H1 (cell line): ENCODE measurements at regions not wholly inside any gene's neighbourhood (a gene's known extent, or its start where the extent isn't known, plus 50 kb on each side); places are given as distances from the start of the nearest gene placed in this dataset.

Experiments
- CTCF ChIA-PET: fragments of 300-600 bp; sonication (Branson Sonifier 250); formaldehyde crosslinking; loops from one replicate; lab custom pipeline; 2021; ENCODE audit not compliant: partially characterized antibody; lab: Charles Lee
- POLR2A ChIA-PET: fragments of 300-600 bp; sonication (Branson Sonifier 250); formaldehyde crosslinking; loops from one replicate; lab custom pipeline; 2021; ENCODE audit warnings: inconsistent platforms; ENCODE audit not compliant: partially characterized antibody; lab: Charles Lee
- DNase-seq, 2 experiments: peaks; one replicate each; pipeline versions ENCODE4 v3.0.0 to v3.0.0-alpha.2; 2010 to 2022; ENCODE audit warnings: low spot score in 2 of 2, low read depth in 1 of 2, mixed read lengths in 1 of 2
- FAIRE-seq: peaks from 2 replicates; lab custom pipeline; 2011; peaks lifted over from hg19 to GRCh38; lab: Jason Lieb, UNC
- H2AFZ ChIP-seq: 2 replicates; pipeline ENCODE4 v1.8.1; 2012; ENCODE audit warnings: low read length, inconsistent platforms
- H2AK5ac ChIP-seq: 2 replicates; pipeline ENCODE4 v1.6.1; 2013; ENCODE audit warnings: low read depth, low read length
- H2BK120ac ChIP-seq: replicated peaks from 2 replicates; pipeline ENCODE3; 2013; ENCODE audit warnings: low read depth, low read length, inconsistent platforms
- H2BK12ac ChIP-seq: 2 replicates; pipeline ENCODE4 v1.6.1; 2013; ENCODE audit warnings: low read depth, low read length
- H2BK15ac ChIP-seq: 2 replicates; pipeline ENCODE4 v1.6.1; 2013; ENCODE audit warnings: low read length
- H2BK20ac ChIP-seq: 2 replicates; pipeline ENCODE4 v1.6.1; 2013; ENCODE audit warnings: low read length
- H2BK5ac ChIP-seq: 2 replicates; pipeline ENCODE4 v1.6.1; 2013; ENCODE audit warnings: low read depth, low read length
- H3K14ac ChIP-seq: 2 replicates; pipeline ENCODE4 v1.6.1; 2013; ENCODE audit warnings: inconsistent platforms; ENCODE audit not compliant: insufficient read length
- H3K18ac ChIP-seq: 2 replicates; pipeline ENCODE4 v1.6.1; 2013; ENCODE audit warnings: low read length; ENCODE audit errors: extremely low read depth
- H3K23ac ChIP-seq: 2 replicates; pipeline ENCODE4 v1.6.1; 2013; ENCODE audit warnings: inconsistent platforms; ENCODE audit not compliant: insufficient read length
- H3K23me2 ChIP-seq: 2 replicates; pipeline ENCODE4 v1.6.1; 2013; ENCODE audit warnings: low read depth, low read length
- H3K27ac ChIP-seq: 2 replicates; pipeline ENCODE4 v1.6.1; 2011; ENCODE audit warnings: low read depth, low read length, inconsistent platforms
- H3K27me3 ChIP-seq, 4 experiments: replicated peaks in 1 of 4; 1 replicate in 1 of 4; 2 replicates in 3 of 4; pipeline versions ENCODE4 v1.6.1 to v1.8.1; 2011 to 2013; ENCODE audit warnings: low read length in 3 of 4, mild to moderate bottlenecking in 3 of 4, inconsistent platforms in 2 of 4, mixed read lengths in 2 of 4, moderate library complexity in 1 of 4; ENCODE audit not compliant: control insufficient read depth in 3 of 4, insufficient read depth in 3 of 4; ENCODE audit errors: extremely low read depth in 1 of 4
- H3K36me3 ChIP-seq, 4 experiments: 2 replicates each; pipeline versions ENCODE4 v1.6.1 to v1.8.1; 2011 to 2013; ENCODE audit warnings: mild to moderate bottlenecking in 4 of 4, low read length in 3 of 4, moderate library complexity in 2 of 4, control low read depth in 1 of 4, inconsistent platforms in 1 of 4; ENCODE audit not compliant: insufficient read depth in 4 of 4, control insufficient read depth in 2 of 4
- H3K4ac ChIP-seq: replicated peaks from 2 replicates; pipeline ENCODE3; 2013; ENCODE audit warnings: low read length, low read depth, mixed read lengths, inconsistent platforms; ENCODE audit not compliant: insufficient read length
- H3K4me1 ChIP-seq, 4 experiments: replicated peaks in 1 of 4; 1 replicate in 1 of 4; 2 replicates in 3 of 4; pipeline versions ENCODE4 v1.6.1 to v1.8.1; 2011 to 2013; ENCODE audit warnings: low read length in 3 of 4, inconsistent platforms in 2 of 4, mixed read lengths in 1 of 4; ENCODE audit not compliant: insufficient read depth in 4 of 4, control insufficient read depth in 3 of 4
- H3K4me2 ChIP-seq, 2 experiments: 2 replicates each; pipeline versions ENCODE4 v1.6.1 to v1.8.1; 2011 to 2013; ENCODE audit warnings: low read depth in 2 of 2, low read length in 2 of 2, control low read depth in 1 of 2, inconsistent platforms in 1 of 2, mild to moderate bottlenecking in 1 of 2; ENCODE audit not compliant: insufficient read depth in 1 of 2
- H3K4me3 ChIP-seq, 4 experiments: fragments of 200-600, 300-600 bp in 1 of 4; sonication (generic), shearing (Covaris generic), sonication (Bioruptor Twin) in 1 of 4; 2 replicates each; pipeline versions ENCODE4 v1.5.1 to v1.8.1; 2011 to 2016; ENCODE audit warnings: low read length in 4 of 4, low read depth in 3 of 4, control low read depth in 2 of 4, inconsistent platforms in 2 of 4, mild to moderate bottlenecking in 2 of 4, mixed read lengths in 1 of 4, moderate library complexity in 1 of 4; ENCODE audit not compliant: insufficient read depth in 2 of 4; ENCODE audit errors: extremely low read depth in 1 of 4
- H3K56ac ChIP-seq: replicated peaks from 2 replicates; pipeline ENCODE3; 2013; ENCODE audit warnings: low read depth, mild to moderate bottlenecking, mixed read lengths, low read length, inconsistent platforms; ENCODE audit not compliant: insufficient read length
- H3K79me1 ChIP-seq: 2 replicates; pipeline ENCODE4 v1.6.1; 2013; ENCODE audit warnings: low read depth, low read length, control low read depth
- H3K79me2 ChIP-seq, 2 experiments: 2 replicates each; pipeline versions ENCODE4 v1.6.1 to v1.8.1; 2012 to 2013; ENCODE audit warnings: low read length in 2 of 2, mild to moderate bottlenecking in 2 of 2, inconsistent platforms in 1 of 2; ENCODE audit not compliant: insufficient read depth in 2 of 2, control insufficient read depth in 1 of 2
- H3K9ac ChIP-seq, 4 experiments: replicated peaks in 1 of 4; 1 replicate in 1 of 4; 2 replicates in 3 of 4; pipeline versions ENCODE4 v1.6.1 to v1.8.1; 2011 to 2013; ENCODE audit warnings: low read depth in 3 of 4, low read length in 3 of 4, control low read depth in 2 of 4, mild to moderate bottlenecking in 2 of 4, moderate library complexity in 2 of 4, inconsistent platforms in 1 of 4; ENCODE audit errors: extremely low read depth in 1 of 4
- H3K9me3 ChIP-seq, 2 experiments: 2 replicates each; pipeline versions ENCODE4 v1.6.1 to v1.8.1; 2012 to 2013; ENCODE audit warnings: mild to moderate bottlenecking in 2 of 2, moderate library complexity in 2 of 2, control low read depth in 1 of 2, inconsistent platforms in 1 of 2, low read depth in 1 of 2, low read length in 1 of 2, mixed read lengths in 1 of 2; ENCODE audit not compliant: insufficient read depth in 2 of 2
- H4K20me1 ChIP-seq, 2 experiments: replicated peaks in 1 of 2; 2 replicates each; pipeline versions ENCODE3 to v1.8.1; 2011 to 2013; ENCODE audit warnings: inconsistent platforms in 2 of 2, low read length in 2 of 2, mild to moderate bottlenecking in 1 of 2; ENCODE audit not compliant: insufficient read depth in 2 of 2, control insufficient read depth in 1 of 2
- H4K5ac ChIP-seq: 2 replicates; pipeline ENCODE4 v1.6.1; 2013; ENCODE audit warnings: low read length, low read depth, mixed read lengths, inconsistent platforms; ENCODE audit not compliant: insufficient read length
- H4K8ac ChIP-seq: 2 replicates; pipeline ENCODE4 v1.8.0; 2013; ENCODE audit warnings: mild to moderate bottlenecking, moderate library complexity, low read length, inconsistent platforms; ENCODE audit not compliant: insufficient read depth; ENCODE audit errors: extremely low read depth
- H4K91ac ChIP-seq: replicated peaks from 2 replicates; pipeline ENCODE3; 2013; ENCODE audit warnings: low read length, mixed read lengths, inconsistent platforms; ENCODE audit not compliant: insufficient read length
- ATF3 ChIP-seq: IDR thresholded peaks from 2 replicates; pipeline ENCODE4 v1.6.1; 2011; ENCODE audit warnings: low read depth, mild to moderate bottlenecking, low read length; ENCODE audit not compliant: insufficient read depth
- BACH1 ChIP-seq: IDR thresholded peaks from 2 replicates; pipeline ENCODE4 v1.6.1; 2012; ENCODE audit warnings: low read length, improper control_type of control experiment
- BCL11A ChIP-seq, 2 experiments: IDR thresholded peaks; one replicate each; pipeline ENCODE4 v1.6.1; 2011; ENCODE audit warnings: low read depth in 2 of 2, low read length in 2 of 2, mild to moderate bottlenecking in 2 of 2
- CEBPB ChIP-seq: IDR thresholded peaks from 2 replicates; pipeline ENCODE4 v1.6.1; 2012; ENCODE audit warnings: low read depth, low read length
- EZH2 ChIP-seq: fragments of 200-600 bp; sonication (generic); IDR thresholded peaks from 2 replicates; pipeline ENCODE4 v1.7.1; 2012; ENCODE audit warnings: low read depth, mild to moderate bottlenecking, moderate library complexity, low read length, inconsistent platforms; ENCODE audit not compliant: severe bottlenecking
- HDAC2 ChIP-seq, 2 experiments: fragments of 300-600 bp in 1 of 2; sonication (generic) in 1 of 2; IDR thresholded peaks; 2 replicates each; pipeline ENCODE4 v1.6.1; 2011 to 2012; ENCODE audit warnings: low read depth in 2 of 2, low read length in 2 of 2, mild to moderate bottlenecking in 2 of 2, moderate library complexity in 2 of 2, borderline replicate concordance in 1 of 2, inconsistent platforms in 1 of 2
- KDM4A ChIP-seq: IDR thresholded peaks from one replicate; pipeline ENCODE4 v1.7.1; 2012; ENCODE audit warnings: low read depth, mild to moderate bottlenecking, moderate library complexity, low read length, inconsistent platforms; ENCODE audit not compliant: severe bottlenecking
- POU5F1 ChIP-seq: IDR thresholded peaks from 2 replicates; pipeline ENCODE4 v1.6.1; 2011; ENCODE audit warnings: low read depth, mild to moderate bottlenecking, low read length, moderate library complexity
- RFX5 ChIP-seq: IDR thresholded peaks from 2 replicates; pipeline ENCODE4 v1.6.1; 2011; ENCODE audit warnings: low read depth, low read length, improper control_type of control experiment, borderline replicate concordance
- TEAD4 ChIP-seq: IDR thresholded peaks from 2 replicates; pipeline ENCODE4 v1.6.1; 2012; ENCODE audit warnings: low read depth, low read length, inconsistent platforms, mixed read lengths
- WGBS, 2 experiments: shearing (Covaris generic) in 1 of 2; methylation state at CpG; one replicate each; pipeline versions ENCODE4 v1.1.6 to v1.1.7; 2013 to 2015; ENCODE audit warnings: low lambda C conversion rate in 2 of 2, mixed read lengths in 2 of 2, inconsistent platforms in 1 of 2, low coverage in 1 of 2, missing lambda C conversion rate in 1 of 2; ENCODE audit not compliant: insufficient replicate concordance in 2 of 2, insufficient coverage in 1 of 2, insufficient read length in 1 of 2; ENCODE audit errors: extremely low coverage in 1 of 2, missing lambda C conversion rate in 1 of 2; 5-methylcytosine and 5-hydroxymethylcytosine counted together

DNA sequence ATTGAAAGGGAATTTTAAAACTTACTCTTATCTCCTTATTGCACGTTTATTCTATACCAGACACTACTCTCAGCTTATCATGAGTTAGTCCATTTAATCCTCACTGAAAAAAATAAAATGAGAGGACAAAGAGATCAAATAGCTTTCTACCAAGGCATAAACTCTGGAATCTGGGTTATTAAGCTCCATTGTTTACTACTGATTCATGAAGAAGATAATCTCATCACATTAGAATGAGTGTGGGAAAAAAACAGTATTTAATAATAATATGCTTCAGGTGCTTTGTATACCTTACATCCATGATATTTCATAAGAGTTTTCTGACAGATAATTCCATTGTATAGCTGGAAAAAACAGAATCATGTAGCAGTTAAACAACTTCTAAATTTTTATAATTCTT, 1092.6 kb downstream of the TECRL start:
- TF ChIP-seq TEAD4 (no peak), EZH2 (no peak), RFX5 (no peak), HDAC2 (IDR thresholded peaks at IDR 0.05; ENCODE audit: borderline replicate concordance in 1 of 2, low read depth in 2 of 2, low read length in 2 of 2) (no peak), BACH1 (no peak), ATF3 (no peak), KDM4A (no peak), CEBPB (no peak), POU5F1 (no peak), BCL11A (IDR thresholded peaks at IDR 0.05; ENCODE audit: low read depth in 2 of 2, low read length in 2 of 2) (no peak)
- Histone ChIP-seq H2BK5ac (no peak overlapping the region), H3K18ac (no peak overlapping the region), H2BK15ac (no peak overlapping the region), H3K4ac (no peak overlapping the region), H3K23me2 (no peaks in the 10 kb centered on the region), H4K20me1 (no peaks in the 10 kb centered on the region), H3K4me2 (no peak overlapping the region), H3K36me3 (no peaks in the 10 kb centered on the region), H3K27me3 (no peaks in the 10 kb centered on the region), H3K14ac (no peak overlapping the region), H3K4me1 (no peaks in the 10 kb centered on the region), H4K8ac (no peak overlapping the region), H3K9me3 (no peaks in the 10 kb centered on the region), H3K4me3 (no peak overlapping the region), H2BK20ac (no peak overlapping the region), H3K9ac (no peak overlapping the region), H3K79me2 (no peaks in the 10 kb centered on the region), H4K5ac (no peak overlapping the region), H3K79me1 (no peaks in the 10 kb centered on the region), H3K23ac (no peak overlapping the region), H3K27ac (no peak overlapping the region), H2BK12ac (no peak overlapping the region), H2AK5ac (no peak overlapping the region), H2BK120ac (no peak overlapping the region), H4K91ac (no peak overlapping the region), H2AFZ (no peak overlapping the region), H3K56ac (no peak overlapping the region)
- WGBS, 2 experiments, result 8% methylated on average over 1 of the region's 1 CpG; no CpG with 5 or more reads in 1 of the 2 experiments
- ChIA-PET CTCF (no interaction called here), POLR2A (no interaction called here)
- DNase-seq, result no peak
- FAIRE-seq, result no peak
